ENCODE measurements at regions not wholly inside any gene's neighbourhood (a gene's known extent, or its start where the extent isn't known, plus 50 kb on each side); places are given as distances from the start of the nearest gene placed in this dataset.

- no peak for DNase-seq
Observed at GRCh38 chr16:66002601-66003000, 363.9 kb upstream of the CDH5 start.

- DNase-seq = no peak
Observed at GRCh38 chr16:66001432-66001831, 365.1 kb upstream of the CDH5 start.

GRCh38 chr16:65998443-65998842 is 368.0 kb upstream of the CDH5 start:
- no peak for DNase-seq

- DNase-seq = no peak
Observed at GRCh38 chr16:65994291-65994690, 372.2 kb upstream of the CDH5 start.

- DNase-seq = no peak
Observed at GRCh38 chr16:65991149-65991701, 375.3 kb upstream of the CDH5 start.

GRCh38 chr16:65989861-65990604 is 376.5 kb upstream of the CDH5 start:
- DNase-seq = no peak

GRCh38 chr16:65988024-65988595 is 378.4 kb upstream of the CDH5 start:
- DNase-seq = no peak

- no peak for DNase-seq
Observed at GRCh38 chr16:65984296-65984695, 382.2 kb upstream of the CDH5 start.

GRCh38 chr16:65981057-65981456 is 385.4 kb upstream of the CDH5 start:
- no peak for DNase-seq

GRCh38 chr16:65975049-65975708 is 391.3 kb upstream of the CDH5 start:
- no peak for DNase-seq

GRCh38 chr16:65967376-65967775 is 399.1 kb upstream of the CDH5 start:
- DNase-seq = no peak

GRCh38 chr16:65965628-65966027 is 400.9 kb upstream of the CDH5 start:
- no peak for DNase-seq

- DNase-seq = no peak
Observed at GRCh38 chr16:65964752-65965151, 401.7 kb upstream of the CDH5 start.

- no peak for DNase-seq
Observed at GRCh38 chr16:65961476-65962143, 404.9 kb upstream of the CDH5 start.

- no peak for DNase-seq
Observed at GRCh38 chr16:65959983-65960382, 406.5 kb upstream of the CDH5 start.

GRCh38 chr16:65958086-65958485 is 408.4 kb upstream of the CDH5 start:
- DNase-seq = no peak

GRCh38 chr16:65956100-65956499 is 410.4 kb upstream of the CDH5 start:
- no peak for DNase-seq

GRCh38 chr16:65954446-65954845 is 412.0 kb upstream of the CDH5 start:
- no peak for DNase-seq

- DNase-seq = no peak
Observed at GRCh38 chr16:65950211-65950610, 416.3 kb upstream of the CDH5 start.

GRCh38 chr16:65948361-65948760 is 418.1 kb upstream of the CDH5 start:
- DNase-seq = no peak

GRCh38 chr16:65947951-65948350 is 418.5 kb upstream of the CDH5 start:
- DNase-seq = no peak

GRCh38 chr16:65945493-65945892 is 421.0 kb upstream of the CDH5 start:
- no peak for DNase-seq

GRCh38 chr16:65944361-65944760 is 422.1 kb upstream of the CDH5 start:
- no peak for DNase-seq

GRCh38 chr16:65940711-65941110 is 425.8 kb upstream of the CDH5 start:
- no peak for DNase-seq
